PC-3 (cell line): ENCODE measurements at regions not wholly inside any gene's neighbourhood (a gene's known extent, or its start where the extent isn't known, plus 50 kb on each side); places are given as distances from the start of the nearest gene placed in this dataset.

Experiments
- CTCF ChIP-seq: fragments of 300-600 bp; sonication (generic); conservative IDR thresholded peaks from 2 replicates; pipeline ENCODE4 v1.5.1; 2017; ENCODE audit warnings: antibody characterized with exemption, low read depth, mild to moderate bottlenecking, low read length
- EZH2 ChIP-seq: fragments of 300-600 bp; sonication (generic); IDR thresholded peaks from one replicate; pipeline ENCODE4 v1.6.1; 2017; ENCODE audit warnings: antibody characterized with exemption, mild to moderate bottlenecking, low read length; ENCODE audit not compliant: unreplicated experiment
- EZH2phosphoT487 ChIP-seq: fragments of 300-600 bp; sonication (generic); IDR thresholded peaks from 2 replicates; pipeline ENCODE4 v1.6.1; 2018; ENCODE audit warnings: mild to moderate bottlenecking, antibody characterized with exemption, low read length, borderline replicate concordance

DNA sequence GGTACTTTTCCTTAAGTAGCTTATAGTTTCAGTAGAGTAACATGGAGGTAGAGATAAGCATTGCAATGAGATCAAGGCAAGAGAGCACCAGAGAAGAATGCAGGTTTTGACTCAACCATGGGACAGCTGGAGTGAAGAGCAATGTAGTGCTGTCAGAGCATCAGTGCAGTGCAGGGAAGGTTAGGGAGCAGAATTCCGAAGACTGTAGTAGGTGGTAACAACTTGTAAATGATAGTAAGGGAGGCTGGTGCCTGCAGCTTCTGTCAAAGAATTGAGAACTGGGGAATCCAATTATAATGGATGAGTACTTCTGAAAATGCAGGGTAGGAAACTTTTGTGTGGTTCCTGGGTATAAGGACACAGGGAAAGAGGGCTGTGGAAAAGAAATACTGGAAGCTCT lies 183.2 kb downstream of the KCNS3 start:
- TF ChIP-seq CTCF (no peak), EZH2 (no peak), EZH2phosphoT487 (no peak)
